Stimulated activated memory B cell treated with anti-CD40 and anti-IgM and Interleukin-4, amounts not matched to agents 10 μg/mL and 1 μg/mL and 100 μg/mL, for 72 hours (primary cell): ENCODE measurements at regions not wholly inside any gene's neighbourhood (a gene's known extent, or its start where the extent isn't known, plus 50 kb on each side); places are given as distances from the start of the nearest gene placed in this dataset.
"Not testable (repeated sequence)": the region's sequence is repeated elsewhere in the genome, so short reads cannot be mapped to it uniquely, and the experiment has no call there.

Experiments
- ATAC-seq: fragments of 150-1000 bp; cut with Tn5 transposase; 2 replicates; pipeline ENCODE4 v1.10.0; 2021
- H3K27ac Mint-ChIP-seq: one replicate; pipeline ENCODE4 v1.8.0; 2022; ENCODE audit warnings: mild to moderate bottlenecking, mixed read lengths
- H3K27me3 Mint-ChIP-seq: one replicate; pipeline ENCODE4 v1.8.0; 2022; ENCODE audit warnings: mixed read lengths
- H3K36me3 Mint-ChIP-seq: one replicate; pipeline ENCODE4 v1.8.0; 2022; ENCODE audit warnings: mixed read lengths
- H3K4me1 Mint-ChIP-seq: one replicate; pipeline ENCODE4 v1.8.0; 2022; ENCODE audit warnings: mixed read lengths
- H3K4me3 Mint-ChIP-seq: one replicate; pipeline ENCODE4 v1.8.0; 2022; ENCODE audit warnings: mild to moderate bottlenecking, moderate library complexity, mixed read lengths
- H3K9me3 Mint-ChIP-seq: one replicate; pipeline ENCODE4 v1.8.0; 2022; ENCODE audit warnings: mixed read lengths

- not testable (repeated sequence) for H3K9me3 Mint-ChIP-seq, H3K36me3 Mint-ChIP-seq, ATAC-seq, H3K4me3 Mint-ChIP-seq, H3K27ac Mint-ChIP-seq
- peaks cover 16% of the 10 kb centered on the region for H3K27me3 Mint-ChIP-seq
- peaks cover 13% of the 10 kb centered on the region for H3K4me1 Mint-ChIP-seq
Measured at GRCh38 chr7:55311892-55312291, 53.2 kb upstream of the LANCL2 start.

GRCh38 chr7:55313671-55314070, 51.5 kb upstream of the LANCL2 start:
- H3K36me3 Mint-ChIP-seq, H3K27ac Mint-ChIP-seq, H3K4me3 Mint-ChIP-seq, ATAC-seq, H3K9me3 Mint-ChIP-seq: not testable (repeated sequence)
- H3K4me1 Mint-ChIP-seq, result peaks cover 10% of the 10 kb centered on the region
- H3K27me3 Mint-ChIP-seq, result peaks cover 17% of the 10 kb centered on the region

GRCh38 chr7:55314967-55315366, 50.2 kb upstream of the LANCL2 start:
- H3K4me3 Mint-ChIP-seq, result no peak overlapping the region
- no peak overlapping the region for H3K27ac Mint-ChIP-seq
- H3K4me1 Mint-ChIP-seq, result no peaks in the 10 kb centered on the region
- H3K27me3 Mint-ChIP-seq, result peaks cover 28% of the 10 kb centered on the region
- peaks cover 9% of the 10 kb centered on the region for H3K9me3 Mint-ChIP-seq
- no peaks in the 10 kb centered on the region for H3K36me3 Mint-ChIP-seq
- no peak for ATAC-seq
